H9 (cell line): ENCODE measurements at regions not wholly inside any gene's neighbourhood (a gene's known extent, or its start where the extent isn't known, plus 50 kb on each side); places are given as distances from the start of the nearest gene placed in this dataset.

ENCODE experiments used
- DNase-seq: peaks from one replicate; pipeline ENCODE4 v3.0.0-alpha.2; 2017
- H2AFZ ChIP-seq: one replicate; pipeline ENCODE4 v1.6.1; 2013; ENCODE audit warnings: mild to moderate bottlenecking, low read length, control low read depth, moderate library complexity
- H2AK5ac ChIP-seq: 2 replicates; pipeline ENCODE4 v1.6.1; 2013; ENCODE audit warnings: low read length, control low read depth, mixed read lengths; ENCODE audit not compliant: insufficient read length
- H2BK120ac ChIP-seq: one replicate; pipeline ENCODE4 v1.6.1; 2013; ENCODE audit warnings: low read depth, mild to moderate bottlenecking, low read length, control low read depth, inconsistent platforms; ENCODE audit not compliant: poor library complexity, severe bottlenecking
- H2BK12ac ChIP-seq: 2 replicates; pipeline ENCODE4 v1.6.1; 2013; ENCODE audit warnings: low read length, control low read depth, mixed read lengths, low read depth; ENCODE audit not compliant: insufficient read length
- H2BK15ac ChIP-seq: 2 replicates; pipeline ENCODE4 v1.6.1; 2013; ENCODE audit warnings: low read depth, low read length, control low read depth
- H2BK20ac ChIP-seq: one replicate; pipeline ENCODE4 v1.6.1; 2013; ENCODE audit warnings: low read depth, mild to moderate bottlenecking, low read length, control low read depth, inconsistent platforms; ENCODE audit not compliant: poor library complexity, severe bottlenecking
- H2BK5ac ChIP-seq: 2 replicates; pipeline ENCODE4 v1.6.1; 2013; ENCODE audit warnings: low read length, control low read depth, mixed read lengths; ENCODE audit not compliant: insufficient read length
- H3K14ac ChIP-seq: 2 replicates; pipeline ENCODE4 v1.6.1; 2013; ENCODE audit warnings: low read length, control low read depth; ENCODE audit not compliant: insufficient read depth
- H3K18ac ChIP-seq: 2 replicates; pipeline ENCODE4 v1.6.1; 2013; ENCODE audit warnings: low read depth, mild to moderate bottlenecking, mixed read lengths, low read length, control low read depth; ENCODE audit not compliant: insufficient read length
- H3K23ac ChIP-seq: 2 replicates; pipeline ENCODE4 v1.6.1; 2013; ENCODE audit warnings: low read length, control low read depth, mixed read lengths, low read depth; ENCODE audit not compliant: insufficient read length
- H3K23me2 ChIP-seq: 2 replicates; pipeline ENCODE4 v1.6.1; 2013; ENCODE audit warnings: low read depth, mild to moderate bottlenecking, mixed read lengths, low read length, control low read depth; ENCODE audit not compliant: insufficient read length, poor library complexity, severe bottlenecking
- H3K27ac ChIP-seq: 2 replicates; pipeline ENCODE4 v1.5.1; 2013; ENCODE audit warnings: low read length, control low read depth, mixed read lengths, low read depth; ENCODE audit not compliant: insufficient read length
- H3K27me3 ChIP-seq: 2 replicates; pipeline ENCODE4 v1.6.1; 2013; ENCODE audit warnings: low read length, control low read depth, inconsistent platforms; ENCODE audit not compliant: insufficient read depth
- H3K4ac ChIP-seq: 2 replicates; pipeline ENCODE4 v1.6.1; 2013; ENCODE audit warnings: low read depth, mild to moderate bottlenecking, control low read depth, inconsistent platforms, low read length, moderate library complexity
- H3K4me1 ChIP-seq: 2 replicates; pipeline ENCODE4 v1.6.1; 2013; ENCODE audit warnings: low read length, control low read depth, inconsistent platforms; ENCODE audit not compliant: insufficient read depth
- H3K4me2 ChIP-seq: 2 replicates; pipeline ENCODE4 v1.6.1; 2013; ENCODE audit warnings: low read length, control low read depth, mixed read lengths; ENCODE audit not compliant: insufficient read length, insufficient read depth
- H3K56ac ChIP-seq: 2 replicates; pipeline ENCODE4 v1.6.1; 2013; ENCODE audit warnings: low read depth, mild to moderate bottlenecking, mixed read lengths, low read length, control low read depth; ENCODE audit not compliant: insufficient read length
- H3K79me1 ChIP-seq: 2 replicates; pipeline ENCODE4 v1.6.1; 2013; ENCODE audit warnings: low read depth, mild to moderate bottlenecking, moderate library complexity, low read length, control low read depth, inconsistent platforms; ENCODE audit not compliant: insufficient read depth, poor library complexity, severe bottlenecking
- H3K79me2 ChIP-seq: 2 replicates; pipeline ENCODE4 v1.6.1; 2013; ENCODE audit warnings: low read length, control low read depth, inconsistent platforms; ENCODE audit not compliant: insufficient read depth
- H3K9ac ChIP-seq: 2 replicates; pipeline ENCODE4 v1.6.1; 2013; ENCODE audit warnings: low read length, control low read depth, mixed read lengths; ENCODE audit not compliant: insufficient read length; ENCODE audit errors: extremely low read depth
- H3K9me3 ChIP-seq: one replicate; pipeline ENCODE4 v1.6.1; 2013; ENCODE audit warnings: low read depth, low read length, inconsistent platforms; ENCODE audit not compliant: control insufficient read depth
- H3T11ph ChIP-seq: one replicate; pipeline ENCODE4 v1.6.1; 2013; ENCODE audit warnings: mild to moderate bottlenecking, low read length, control low read depth, inconsistent platforms
- H4K20me1 ChIP-seq: one replicate; pipeline ENCODE4 v1.6.1; 2013; ENCODE audit not compliant: control insufficient read depth, insufficient read length, insufficient read depth
- H4K5ac ChIP-seq: 2 replicates; pipeline ENCODE4 v1.6.1; 2013; ENCODE audit warnings: low read depth, mild to moderate bottlenecking, mixed read lengths, low read length, control low read depth; ENCODE audit not compliant: insufficient read length
- H4K8ac ChIP-seq: replicated peaks from 2 replicates; pipeline ENCODE4 v1.6.1; 2013; ENCODE audit warnings: low read length, control low read depth, mixed read lengths, low read depth; ENCODE audit not compliant: insufficient read length
- H4K91ac ChIP-seq: 2 replicates; pipeline ENCODE4 v1.6.1; 2013; ENCODE audit warnings: low read depth, mild to moderate bottlenecking, moderate library complexity, mixed read lengths, low read length, control low read depth; ENCODE audit not compliant: insufficient read length
- H3K27ac Mint-ChIP-seq, 3 experiments: 2 replicates in 2 of 3; 3 replicates in 1 of 3; pipeline ENCODE4 v1.8.0; 2020 to 2021; ENCODE audit warnings: mixed read lengths in 3 of 3, mild to moderate bottlenecking in 1 of 3, moderate library complexity in 1 of 3
- H3K27me3 Mint-ChIP-seq: 2 replicates; pipeline ENCODE4 v1.8.0; 2021; ENCODE audit warnings: low read depth, mild to moderate bottlenecking, moderate library complexity, mixed read lengths
- H3K36me3 Mint-ChIP-seq, 3 experiments: 2 replicates in 2 of 3; 3 replicates in 1 of 3; pipeline ENCODE4 v1.8.0; 2020 to 2021; ENCODE audit warnings: low read depth in 3 of 3, mixed read lengths in 3 of 3; ENCODE audit not compliant: insufficient read depth in 1 of 3
- H3K4me1 Mint-ChIP-seq, 2 experiments: 2 replicates each; pipeline ENCODE4 v1.8.0; 2020; ENCODE audit warnings: mixed read lengths in 2 of 2
- H3K4me3 Mint-ChIP-seq, 2 experiments: 2 replicates in 1 of 2; 3 replicates in 1 of 2; pipeline ENCODE4 v1.8.0; 2020 to 2021; ENCODE audit warnings: mild to moderate bottlenecking in 2 of 2, mixed read lengths in 2 of 2, moderate library complexity in 1 of 2
- H3K9me3 Mint-ChIP-seq, 2 experiments: 2 replicates in 1 of 2; 3 replicates in 1 of 2; pipeline ENCODE4 v1.8.0; 2020; ENCODE audit warnings: mild to moderate bottlenecking in 2 of 2, mixed read lengths in 2 of 2, moderate library complexity in 1 of 2
- CTCF ChIP-seq: fragments of 200-600 bp; sonication (generic); conservative IDR thresholded peaks from 3 replicates; pipeline ENCODE4 v1.8.0; 2021; ENCODE audit warnings: antibody characterized with exemption, mild to moderate bottlenecking
- WGBS: extraction: QIAGEN DNeasy Blood & Tissue Kit; methylation state at CpG from one replicate; pipeline ENCODE4 v1.1.7; 2013; ENCODE audit warnings: missing lambda C conversion rate, low lambda C conversion rate, mixed read lengths; ENCODE audit not compliant: insufficient read length; ENCODE audit errors: extremely low coverage; 5-methylcytosine and 5-hydroxymethylcytosine counted together

- TF ChIP-seq CTCF = no peak
- no peak overlapping the region for H4K5ac ChIP-seq
- H3K56ac ChIP-seq = no peak overlapping the region
- H3K27me3 ChIP-seq = no peaks in the 10 kb centered on the region
- DNase-seq = no peak
- no peaks in the 10 kb centered on the region for H3K23me2 ChIP-seq
- Mint-ChIP-seq H3K27me3 (no peaks in the 10 kb centered on the region), H3K4me3 (no peak overlapping the region), H3K36me3 (no peaks in the 10 kb centered on the region), H3K27ac (no peak overlapping the region), H3K9me3 (peaks cover 0 to 1% of the 10 kb centered on the region in 2 experiments; a peak in 2 of 5 replicates), H3K4me1 (peaks cover 2 to 4% of the 10 kb centered on the region in 2 experiments; a peak in 3 of 4 replicates)
- H3K27ac ChIP-seq = no peak overlapping the region
- no peak overlapping the region for H2BK120ac ChIP-seq
- no peaks in the 10 kb centered on the region for H3K9me3 ChIP-seq
- H4K91ac ChIP-seq = no peak overlapping the region
- H3K4ac ChIP-seq = no peak overlapping the region
- H3K4me2 ChIP-seq = no peak overlapping the region
- no peak overlapping the region for H3T11ph ChIP-seq
- H2BK20ac ChIP-seq = no peak overlapping the region
- H3K79me2 ChIP-seq = no peaks in the 10 kb centered on the region
- no peak overlapping the region for H3K14ac ChIP-seq
- no peaks in the 10 kb centered on the region for H3K4me1 ChIP-seq
- H3K79me1 ChIP-seq = no peaks in the 10 kb centered on the region
- H2AFZ ChIP-seq = no peak overlapping the region
- no peak overlapping the region for H2BK5ac ChIP-seq
- no peak overlapping the region for H2AK5ac ChIP-seq
- H3K23ac ChIP-seq = no peak overlapping the region
- no CpG with 5 or more reads among the region's 4 CpGs for WGBS
- no peaks in the 10 kb centered on the region for H4K20me1 ChIP-seq
- no peak overlapping the region for H4K8ac ChIP-seq
- no peak overlapping the region for H2BK12ac ChIP-seq
- H3K18ac ChIP-seq = no peak overlapping the region
- H3K9ac ChIP-seq = no peak overlapping the region
- H2BK15ac ChIP-seq = no peak overlapping the region
These were observed 70.4 kb upstream of the THBS2 start for GRCh38 chr6:169324086-169324485.
